ENCODE measurements at regions not wholly inside any gene's neighbourhood (a gene's known extent, or its start where the extent isn't known, plus 50 kb on each side); places are given as distances from the start of the nearest gene placed in this dataset.
A peak's percentile ranks its signal among the peaks of the same experiment; 100 is the strongest.

GRCh38 chr21:23455676-23456075 is 2151.6 kb downstream of the MRPL39 start:
- DNase-seq (ENCODE audit: low spot score) = no peak

- peak; percentile 65 for DNase-seq (ENCODE audit: low spot score)
These were observed 2154.7 kb downstream of the MRPL39 start for GRCh38 chr21:23452384-23453083.

DNA sequence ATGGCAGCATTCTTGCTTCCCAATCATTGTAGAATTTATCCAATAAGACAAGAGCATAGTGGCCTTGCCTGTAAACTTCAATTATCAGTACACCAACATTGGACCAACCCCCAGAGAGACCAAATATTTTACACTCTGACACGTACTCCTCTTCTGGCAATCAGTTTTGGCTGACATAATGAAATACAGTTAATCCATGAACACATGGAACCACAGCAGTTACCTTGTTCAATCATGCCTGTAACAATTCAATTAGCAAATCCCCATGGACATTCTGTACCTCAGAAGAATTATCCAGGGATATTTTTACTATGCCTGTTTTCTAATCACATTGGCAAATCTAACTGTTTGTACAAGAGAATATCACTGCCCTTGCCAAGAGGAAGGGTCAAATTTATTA is 2162.0 kb downstream of the MRPL39 start:
- no peak for DNase-seq (ENCODE audit: low spot score)

DNA sequence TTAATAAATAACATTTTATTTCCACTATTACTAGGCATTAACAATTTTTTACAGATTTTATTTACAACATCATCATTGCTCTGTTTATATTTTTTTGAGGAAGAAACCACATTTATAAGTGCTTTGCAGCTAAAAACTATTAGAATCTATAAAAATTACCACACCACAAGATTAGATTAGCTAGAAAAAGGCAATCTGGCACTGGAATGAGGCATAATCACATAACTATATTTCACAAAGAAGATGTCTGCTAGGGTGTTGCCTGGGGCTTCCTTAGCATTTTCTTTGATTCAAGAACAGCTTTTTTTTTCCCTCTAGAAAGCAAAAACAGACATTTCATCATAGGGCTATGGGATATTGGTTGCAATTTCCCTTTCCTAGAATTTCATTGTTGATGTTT is 2169.2 kb downstream of the MRPL39 start:
- DNase-seq (ENCODE audit: low spot score) = no peak

DNA sequence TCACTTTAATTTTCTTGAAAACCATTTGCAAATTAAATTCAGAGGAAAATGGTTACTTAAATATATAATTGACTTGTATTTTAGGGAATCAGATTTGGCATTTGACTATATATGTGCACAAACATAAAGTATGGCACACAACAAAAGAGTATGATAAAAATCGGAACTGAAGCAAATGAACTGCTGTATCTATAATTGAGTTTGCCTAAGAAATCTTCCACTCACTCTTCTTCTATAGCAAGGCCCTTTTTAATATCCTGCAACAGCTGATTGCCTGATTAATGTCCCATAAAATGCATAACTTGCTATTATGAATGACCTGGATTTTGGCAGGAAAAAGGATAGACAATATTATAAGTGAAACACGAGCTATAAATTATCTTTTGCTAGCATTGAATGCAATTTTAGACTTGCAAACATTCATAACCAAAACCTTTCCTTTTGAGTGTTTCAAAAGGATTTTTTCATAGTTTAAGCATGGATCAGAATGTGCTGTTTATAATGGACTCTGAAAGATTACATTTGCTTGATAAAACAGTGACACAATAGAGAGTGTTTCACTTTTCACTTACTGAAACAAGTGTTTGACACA is 2204.3 kb downstream of the MRPL39 start:
- DNase-seq (ENCODE audit: low spot score) = no peak

DNA sequence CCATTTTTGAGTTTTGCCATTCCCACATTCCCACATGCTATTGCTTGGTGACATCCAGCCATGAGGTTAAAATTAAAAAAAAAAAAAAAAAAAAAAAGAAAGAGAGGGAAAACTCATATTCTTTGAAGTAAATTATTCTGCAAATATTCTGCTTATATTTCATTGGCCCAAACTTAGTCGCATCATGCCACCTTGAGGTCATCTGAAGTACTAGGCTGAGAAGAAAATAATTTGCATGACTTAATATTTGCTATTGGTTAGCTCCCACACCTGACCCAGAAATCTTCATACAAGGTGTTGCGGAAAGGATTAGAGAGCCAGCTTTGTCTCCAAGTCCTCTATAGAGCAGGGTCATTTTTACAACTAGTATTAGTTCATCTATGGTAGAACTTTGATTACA is 2206.0 kb downstream of the MRPL39 start:
- no peak for DNase-seq (ENCODE audit: low spot score)

DNA sequence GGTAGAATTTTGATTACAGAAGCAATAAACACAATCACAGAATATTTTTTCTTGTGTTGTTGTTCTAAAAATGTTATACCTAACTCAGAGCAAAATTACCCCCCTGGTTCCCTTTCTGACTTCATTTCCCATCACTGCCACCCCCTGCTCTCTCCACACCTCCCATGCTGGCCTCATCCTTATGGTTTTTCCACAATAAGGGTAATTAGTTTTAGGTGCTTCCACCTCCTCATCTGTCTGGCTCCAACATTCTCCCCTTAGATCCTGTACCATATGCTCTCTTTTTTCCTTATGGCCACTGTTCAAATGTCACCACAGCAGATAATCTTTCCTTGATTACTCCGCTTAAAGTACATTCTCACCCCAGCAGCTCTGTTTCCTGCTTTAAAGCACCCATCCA is 2208.6 kb downstream of the MRPL39 start:
- no peak for DNase-seq (ENCODE audit: low spot score)

- DNase-seq (ENCODE audit: low spot score) = no peak
These were observed 2212.8 kb downstream of the MRPL39 start for GRCh38 chr21:23394458-23394857.

DNA sequence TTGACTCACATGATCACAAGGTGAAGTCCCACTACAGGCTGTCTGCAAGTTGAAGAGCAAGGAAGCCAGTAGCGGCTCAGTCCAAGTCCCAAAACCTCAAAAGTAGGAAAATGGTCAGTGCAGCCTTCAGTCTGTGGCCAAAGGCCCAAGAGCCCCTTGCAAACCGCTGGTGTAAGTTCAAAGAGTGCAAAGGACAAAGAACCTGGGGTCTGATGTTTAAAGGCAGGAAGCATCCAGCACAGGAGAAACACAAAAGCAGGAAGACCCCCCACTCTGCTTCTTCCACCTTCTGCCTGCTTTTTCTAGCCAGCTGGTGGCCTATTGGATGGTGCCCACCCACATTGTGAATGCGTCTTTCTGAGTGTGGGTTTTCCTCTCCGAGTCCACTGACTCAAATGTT is 2222.6 kb downstream of the MRPL39 start:
- no peak for DNase-seq (ENCODE audit: low spot score)

- DNase-seq (ENCODE audit: low spot score) = no peak
These were observed 2233.1 kb downstream of the MRPL39 start for GRCh38 chr21:23374155-23374554.

DNA sequence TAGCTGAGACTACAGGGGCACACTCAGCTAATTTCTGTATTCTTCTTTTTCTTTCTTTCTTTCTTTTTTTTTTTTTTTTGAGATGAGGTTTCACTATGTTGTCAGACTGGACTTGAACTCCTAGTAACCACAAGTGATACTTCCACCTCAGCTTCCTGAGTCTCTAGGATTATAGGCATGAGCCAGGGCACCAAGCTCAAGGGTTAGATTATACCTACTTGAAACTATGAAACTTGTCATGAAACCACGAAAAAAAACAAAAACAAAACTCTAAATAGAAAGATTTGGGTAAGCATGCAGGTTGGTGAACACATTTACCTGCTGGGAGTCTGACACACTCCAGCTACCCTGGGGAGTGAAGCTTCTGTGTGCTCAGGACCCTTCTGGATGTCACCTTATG is 2250.4 kb downstream of the MRPL39 start:
- DNase-seq (ENCODE audit: low spot score) = no peak

- no peak for DNase-seq (ENCODE audit: low spot score)
These were observed 2291.1 kb downstream of the MRPL39 start for GRCh38 chr21:23316190-23316589.

DNA sequence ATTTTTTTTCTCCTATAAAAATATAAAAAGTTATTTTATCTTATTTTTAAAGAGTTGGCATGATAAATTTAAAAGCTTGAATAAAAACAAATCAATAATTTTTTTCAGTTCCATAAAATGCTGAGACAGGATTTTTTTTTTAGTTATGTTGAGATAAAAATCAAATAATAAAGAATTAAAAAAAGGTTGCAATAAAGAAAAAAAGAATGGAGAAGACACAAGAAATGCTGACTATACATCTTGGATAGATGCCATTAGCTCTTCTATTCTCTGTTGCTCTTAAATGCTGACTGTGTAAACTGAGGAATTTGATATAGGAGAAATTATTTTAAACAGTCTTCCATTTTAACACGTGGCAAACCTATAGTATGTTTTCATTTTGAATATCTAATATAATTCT is 2298.5 kb downstream of the MRPL39 start:
- DNase-seq (ENCODE audit: low spot score) = no peak

DNA sequence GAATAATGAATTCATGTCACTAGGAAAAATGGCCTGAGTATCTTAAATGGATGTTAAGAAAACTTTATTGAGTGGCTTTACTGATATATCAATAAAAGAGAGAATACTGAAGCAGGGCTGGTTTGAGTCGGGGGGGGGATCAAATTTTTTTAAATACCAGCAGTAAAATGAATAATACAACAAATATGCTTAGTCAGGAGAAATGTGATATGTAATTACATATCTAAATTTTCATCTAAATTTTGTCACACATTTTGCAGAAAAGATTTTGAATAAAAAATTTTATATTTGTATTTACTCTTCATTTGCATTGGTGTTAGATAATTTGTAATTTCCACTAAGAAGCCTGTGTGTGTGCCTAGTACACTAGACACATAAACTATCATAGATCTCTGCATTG is 2300.2 kb downstream of the MRPL39 start:
- DNase-seq (ENCODE audit: low spot score) = no peak

- DNase-seq (ENCODE audit: low spot score) = no peak
These were observed 2294.1 kb downstream of the NCAM2 start for GRCh38 chr21:23292292-23292691.

- DNase-seq (ENCODE audit: low spot score) = no peak
These were observed 2283.7 kb downstream of the NCAM2 start for GRCh38 chr21:23281917-23282316.

- DNase-seq (ENCODE audit: low spot score) = no peak
These were observed 2251.6 kb downstream of the NCAM2 start for GRCh38 chr21:23249760-23250159.

GRCh38 chr21:23247334-23247733 is 2249.1 kb downstream of the NCAM2 start:
- DNase-seq (ENCODE audit: low spot score) = no peak

- DNase-seq (ENCODE audit: low spot score) = no peak
These were observed 2247.0 kb downstream of the NCAM2 start for GRCh38 chr21:23245255-23245654.

DNA sequence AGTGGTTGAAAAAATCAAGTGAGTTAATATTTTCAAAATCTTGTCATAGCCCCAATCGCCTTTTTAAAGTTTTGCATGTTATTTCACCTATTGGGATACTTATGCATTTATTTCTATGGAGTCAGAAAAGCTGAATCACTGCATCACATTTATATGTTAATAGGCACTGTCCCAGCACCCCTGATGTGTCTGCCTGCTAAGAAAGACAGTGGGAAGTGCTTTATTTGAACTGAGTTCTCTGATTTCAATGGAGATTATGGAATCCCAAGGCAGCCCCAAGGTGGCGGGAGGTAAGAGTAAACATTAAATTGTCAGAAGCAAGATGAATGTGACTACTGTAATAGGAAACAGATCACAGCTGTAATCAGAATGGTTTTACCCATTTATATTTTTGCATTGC is 2225.7 kb downstream of the NCAM2 start:
- no peak for DNase-seq (ENCODE audit: low spot score)

DNA sequence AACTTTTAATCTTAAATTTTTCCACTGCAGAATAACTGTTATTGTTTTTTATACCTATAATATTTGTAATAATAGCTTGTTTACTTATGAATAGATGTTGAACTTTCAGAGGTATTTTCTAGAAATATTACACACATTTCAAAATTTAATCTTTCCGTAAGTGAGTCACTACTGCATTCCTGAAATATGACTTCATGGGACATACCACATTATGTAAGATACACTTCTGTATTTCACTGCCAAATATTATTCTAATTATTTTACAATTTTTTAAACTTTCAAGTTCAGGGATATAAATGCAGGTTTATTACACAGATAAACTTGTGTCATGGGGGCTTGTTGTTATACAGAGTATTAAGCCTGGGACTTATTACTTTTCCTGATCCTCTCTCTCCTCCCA is 2220.5 kb downstream of the NCAM2 start:
- no peak for DNase-seq (ENCODE audit: low spot score)

GRCh38 chr21:23217597-23217996 is 2219.4 kb downstream of the NCAM2 start:
- no peak for DNase-seq (ENCODE audit: low spot score)

DNA sequence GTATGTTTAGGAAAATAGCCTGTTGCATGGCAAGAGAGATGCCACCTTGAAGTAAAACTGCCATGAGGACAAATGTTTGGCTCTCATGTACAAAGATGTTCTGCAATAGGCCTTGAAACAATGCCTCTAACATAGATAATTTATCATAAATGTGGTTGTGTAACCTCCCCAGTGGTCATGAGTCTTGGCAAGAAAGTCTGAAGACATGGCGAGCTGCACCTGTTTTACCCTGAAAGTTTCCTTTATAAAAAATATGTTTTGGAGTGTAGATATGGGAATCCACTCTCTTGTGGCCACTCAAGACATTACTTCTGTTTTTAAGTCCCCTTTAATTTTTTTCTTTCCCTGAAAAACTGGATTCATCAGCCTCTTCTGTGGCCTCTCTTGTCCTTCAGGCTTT is 2217.1 kb downstream of the NCAM2 start:
- no peak for DNase-seq (ENCODE audit: low spot score)
